ENCODE measurements at regions not wholly inside any gene's neighbourhood (a gene's known extent, or its start where the extent isn't known, plus 50 kb on each side); places are given as distances from the start of the nearest gene placed in this dataset.

- 86 to 95% methylated on average over 3 of the region's 3 CpGs for whole genome bisulfite sequencing, 2 experiments
- H3K9me3 ChIP-seq (ENCODE audit: control insufficient read depth, low read length), result no peaks in the 10 kb centered on the region
- no peak overlapping the region for H3K27ac ChIP-seq (ENCODE audit: insufficient read depth, low read depth, low read length, poor library complexity, severe bottlenecking)
- no peaks in the 10 kb centered on the region for H3K4me1 ChIP-seq (ENCODE audit: control insufficient read depth, insufficient read depth, low read length)
- H3K27me3 ChIP-seq (ENCODE audit: control insufficient read depth, insufficient read depth, low read length, poor library complexity, severe bottlenecking), result no peaks in the 10 kb centered on the region
- H3K4me3 ChIP-seq (ENCODE audit: insufficient read depth, low read depth, low read length), result no peak overlapping the region
- H3K36me3 ChIP-seq (ENCODE audit: control insufficient read depth, insufficient read depth, low read length), result no peaks in the 10 kb centered on the region
Measured at GRCh38 chr7:157061979-157062378, 51.5 kb upstream of the MNX1 start.

GRCh38 chr7:157065046-157065445 is 54.6 kb upstream of the MNX1 start:
- Histone ChIP-seq H3K9me3 (ENCODE audit: control insufficient read depth, low read length) (no peaks in the 10 kb centered on the region), H3K27me3 (ENCODE audit: control insufficient read depth, insufficient read depth, low read length, poor library complexity, severe bottlenecking) (no peaks in the 10 kb centered on the region), H3K36me3 (ENCODE audit: control insufficient read depth, insufficient read depth, low read length) (no peaks in the 10 kb centered on the region), H3K4me1 (ENCODE audit: control insufficient read depth, insufficient read depth, low read length) (no peaks in the 10 kb centered on the region), H3K27ac (ENCODE audit: insufficient read depth, low read depth, low read length, poor library complexity, severe bottlenecking) (no peak overlapping the region), H3K4me3 (ENCODE audit: insufficient read depth, low read depth, low read length) (no peak overlapping the region)
- 85 to 87% methylated on average over 7 of the region's 7 CpGs for WGBS, 2 experiments

GRCh38 chr7:157072361-157072760 is 61.9 kb upstream of the MNX1 start:
- Histone ChIP-seq H3K27me3 (ENCODE audit: control insufficient read depth, insufficient read depth, low read length, poor library complexity, severe bottlenecking) (peaks cover 10% of the 10 kb centered on the region), H3K27ac (ENCODE audit: insufficient read depth, low read depth, low read length, poor library complexity, severe bottlenecking) (no peak overlapping the region), H3K4me1 (ENCODE audit: control insufficient read depth, insufficient read depth, low read length) (no peaks in the 10 kb centered on the region), H3K36me3 (ENCODE audit: control insufficient read depth, insufficient read depth, low read length) (no peaks in the 10 kb centered on the region), H3K9me3 (ENCODE audit: control insufficient read depth, low read length) (no peaks in the 10 kb centered on the region), H3K4me3 (ENCODE audit: insufficient read depth, low read depth, low read length) (no peak overlapping the region)
- whole genome bisulfite sequencing, 2 experiments, result 94 to 95% methylated on average over 5 of the region's 5 CpGs

GRCh38 chr7:157073335-157073734 is 62.9 kb upstream of the MNX1 start:
- Histone ChIP-seq H3K4me1 (ENCODE audit: control insufficient read depth, insufficient read depth, low read length) (no peaks in the 10 kb centered on the region), H3K27me3 (ENCODE audit: control insufficient read depth, insufficient read depth, low read length, poor library complexity, severe bottlenecking) (peaks cover 20% of the 10 kb centered on the region)
- 88 to 92% methylated on average over 2 of the region's 3 CpGs for WGBS, 2 experiments

GRCh38 chr7:157073949-157074624 is 63.6 kb upstream of the MNX1 start:
- no peaks in the 10 kb centered on the region for H3K4me1 ChIP-seq (ENCODE audit: control insufficient read depth, insufficient read depth, low read length)
- H3K27me3 ChIP-seq (ENCODE audit: control insufficient read depth, insufficient read depth, low read length, poor library complexity, severe bottlenecking), result peaks cover 28% of the 10 kb centered on the region
- no peaks in the 10 kb centered on the region for H3K9me3 ChIP-seq (ENCODE audit: control insufficient read depth, low read length)
- H3K36me3 ChIP-seq (ENCODE audit: control insufficient read depth, insufficient read depth, low read length), result no peaks in the 10 kb centered on the region
- WGBS, 2 experiments, result 95 to 98% methylated on average over 7 of the region's 7 CpGs
- no peak overlapping the region for H3K4me3 ChIP-seq (ENCODE audit: insufficient read depth, low read depth, low read length)
- H3K27ac ChIP-seq (ENCODE audit: insufficient read depth, low read depth, low read length, poor library complexity, severe bottlenecking), result no peak overlapping the region

More at GRCh38 chr7:157073335-157073734, 62.9 kb upstream of the MNX1 start:
- no peak overlapping the region for H3K4me3 ChIP-seq (ENCODE audit: insufficient read depth, low read depth, low read length)
- no peaks in the 10 kb centered on the region for H3K9me3 ChIP-seq (ENCODE audit: control insufficient read depth, low read length)
- no peaks in the 10 kb centered on the region for H3K36me3 ChIP-seq (ENCODE audit: control insufficient read depth, insufficient read depth, low read length)
- H3K27ac ChIP-seq (ENCODE audit: insufficient read depth, low read depth, low read length, poor library complexity, severe bottlenecking), result no peak overlapping the region

- no peak overlapping the region for H3K4me3 ChIP-seq (ENCODE audit: insufficient read depth, low read depth, low read length)
- H3K27ac ChIP-seq (ENCODE audit: insufficient read depth, low read depth, low read length, poor library complexity, severe bottlenecking), result no peak overlapping the region
- no peaks in the 10 kb centered on the region for H3K4me1 ChIP-seq (ENCODE audit: control insufficient read depth, insufficient read depth, low read length)
- H3K36me3 ChIP-seq (ENCODE audit: control insufficient read depth, insufficient read depth, low read length), result no peaks in the 10 kb centered on the region
- H3K9me3 ChIP-seq (ENCODE audit: control insufficient read depth, low read length), result no peaks in the 10 kb centered on the region
- 93% methylated on average over 6 of the region's 6 CpGs for WGBS, 2 experiments
- H3K27me3 ChIP-seq (ENCODE audit: control insufficient read depth, insufficient read depth, low read length, poor library complexity, severe bottlenecking), result peaks cover 30% of the 10 kb centered on the region
Measured at GRCh38 chr7:157076466-157076865, 62.3 kb upstream of the UBE3C start.

- peaks cover 30% of the 10 kb centered on the region for H3K27me3 ChIP-seq (ENCODE audit: control insufficient read depth, insufficient read depth, low read length, poor library complexity, severe bottlenecking)
Measured at GRCh38 chr7:157077021-157077420, 61.7 kb upstream of the UBE3C start.

GRCh38 chr7:157077986-157078644 is 60.6 kb upstream of the UBE3C start:
- Histone ChIP-seq H3K27me3 (ENCODE audit: control insufficient read depth, insufficient read depth, low read length, poor library complexity, severe bottlenecking) (peaks cover 30% of the 10 kb centered on the region), H3K27ac (ENCODE audit: insufficient read depth, low read depth, low read length, poor library complexity, severe bottlenecking) (no peak overlapping the region), H3K4me1 (ENCODE audit: control insufficient read depth, insufficient read depth, low read length) (no peaks in the 10 kb centered on the region), H3K9me3 (ENCODE audit: control insufficient read depth, low read length) (no peaks in the 10 kb centered on the region), H3K4me3 (ENCODE audit: insufficient read depth, low read depth, low read length) (peak overlapping the region; percentile 11), H3K36me3 (ENCODE audit: control insufficient read depth, insufficient read depth, low read length) (no peaks in the 10 kb centered on the region)
- 9 to 10% methylated on average over 44 of the region's 44 CpGs for WGBS, 2 experiments

More at GRCh38 chr7:157077021-157077420, 61.7 kb upstream of the UBE3C start:
- Histone ChIP-seq H3K27ac (ENCODE audit: insufficient read depth, low read depth, low read length, poor library complexity, severe bottlenecking) (no peak overlapping the region), H3K36me3 (ENCODE audit: control insufficient read depth, insufficient read depth, low read length) (no peaks in the 10 kb centered on the region), H3K9me3 (ENCODE audit: control insufficient read depth, low read length) (no peaks in the 10 kb centered on the region), H3K4me1 (ENCODE audit: control insufficient read depth, insufficient read depth, low read length) (no peaks in the 10 kb centered on the region), H3K4me3 (ENCODE audit: insufficient read depth, low read depth, low read length) (no peak overlapping the region)
- 90 to 92% methylated on average over 11 of the region's 11 CpGs for WGBS, 2 experiments

- no peak overlapping the region for H3K4me3 ChIP-seq (ENCODE audit: insufficient read depth, low read depth, low read length)
- WGBS, 2 experiments, result 82 to 86% methylated on average over 7 of the region's 7 CpGs
- no peaks in the 10 kb centered on the region for H3K9me3 ChIP-seq (ENCODE audit: control insufficient read depth, low read length)
- H3K36me3 ChIP-seq (ENCODE audit: control insufficient read depth, insufficient read depth, low read length), result no peaks in the 10 kb centered on the region
- no peak overlapping the region for H3K27ac ChIP-seq (ENCODE audit: insufficient read depth, low read depth, low read length, poor library complexity, severe bottlenecking)
- peaks cover 30% of the 10 kb centered on the region for H3K27me3 ChIP-seq (ENCODE audit: control insufficient read depth, insufficient read depth, low read length, poor library complexity, severe bottlenecking)
- H3K4me1 ChIP-seq (ENCODE audit: control insufficient read depth, insufficient read depth, low read length), result no peaks in the 10 kb centered on the region
Measured at GRCh38 chr7:157079116-157079515, 59.6 kb upstream of the UBE3C start.

- no peaks in the 10 kb centered on the region for H3K9me3 ChIP-seq (ENCODE audit: control insufficient read depth, low read length)
- 92 to 93% methylated on average over 10 of the region's 10 CpGs for WGBS, 2 experiments
- no peak overlapping the region for H3K4me3 ChIP-seq (ENCODE audit: insufficient read depth, low read depth, low read length)
- peaks cover 30% of the 10 kb centered on the region for H3K27me3 ChIP-seq (ENCODE audit: control insufficient read depth, insufficient read depth, low read length, poor library complexity, severe bottlenecking)
- no peak overlapping the region for H3K27ac ChIP-seq (ENCODE audit: insufficient read depth, low read depth, low read length, poor library complexity, severe bottlenecking)
- no peaks in the 10 kb centered on the region for H3K36me3 ChIP-seq (ENCODE audit: control insufficient read depth, insufficient read depth, low read length)
- H3K4me1 ChIP-seq (ENCODE audit: control insufficient read depth, insufficient read depth, low read length), result no peaks in the 10 kb centered on the region
Measured at GRCh38 chr7:157080111-157080730, 58.5 kb upstream of the UBE3C start.

All from ectodermal cell (in vitro differentiated cells).